ENCODE measurements at regions not wholly inside any gene's neighbourhood (a gene's known extent, or its start where the extent isn't known, plus 50 kb on each side); places are given as distances from the start of the nearest gene placed in this dataset.

DNA sequence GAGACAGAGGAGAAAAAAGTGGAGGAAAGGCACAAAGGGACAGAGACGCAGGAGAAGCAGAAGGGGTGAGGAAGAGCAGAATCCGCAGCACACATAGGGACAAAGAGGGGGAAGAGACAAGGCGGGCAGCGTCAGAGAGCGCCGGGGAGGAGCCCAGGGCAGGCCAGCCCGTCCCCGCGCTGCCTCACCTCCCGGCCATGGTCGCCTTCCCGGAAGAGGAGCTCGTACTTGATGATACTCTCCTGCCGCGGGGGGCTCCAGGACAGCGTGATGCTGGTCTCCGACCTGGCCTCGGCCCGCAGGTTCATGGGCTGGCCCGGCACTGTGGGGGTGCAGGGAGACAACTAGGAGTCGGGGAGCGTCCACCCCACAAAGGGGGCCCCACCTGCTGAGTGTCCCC is 100.6 kb downstream of the PTPRS start:
- H2AFZ ChIP-seq (ENCODE audit: low read depth, low read length) = no peak overlapping the region
- H3K4ac ChIP-seq (ENCODE audit: low read depth in 1 of 2, low read length in 2 of 2) = no peak overlapping the region
- no peaks in the 10 kb centered on the region for H3K79me1 ChIP-seq (replicated peaks; ENCODE audit: low read length, poor library complexity, severe bottlenecking)
- no peak overlapping the region for H4K91ac ChIP-seq (ENCODE audit: low read length)
- H3K9me3 ChIP-seq (ENCODE audit: control insufficient read depth, low read length) = no peaks in the 10 kb centered on the region
- no peak overlapping the region for H3K23ac ChIP-seq (ENCODE audit: low read length in 2 of 2)
- H3K36me3 ChIP-seq (ENCODE audit: control insufficient read depth in 1 of 2, insufficient read depth in 2 of 2, low read depth in 1 of 2, low read length in 2 of 2) = peaks cover 41 to 55% of the 10 kb centered on the region in 2 experiments
- H3K27me3 ChIP-seq (ENCODE audit: control insufficient read depth in 1 of 2, insufficient read depth in 1 of 2, low read length in 2 of 2) = no peaks in the 10 kb centered on the region
- no peak overlapping the region for H2AK5ac ChIP-seq (ENCODE audit: low read length, severe bottlenecking)
- 94% methylated on average over 22 of the region's 22 CpGs for WGBS
- H2BK120ac ChIP-seq (ENCODE audit: low read depth, low read length) = no peak overlapping the region
- H2BK12ac ChIP-seq (ENCODE audit: low read length in 2 of 2) = no peak overlapping the region
- H3K18ac ChIP-seq (ENCODE audit: low read depth in 1 of 2, low read length in 2 of 2) = no peak overlapping the region
- H3K4me2 ChIP-seq (ENCODE audit: low read length, poor library complexity, severe bottlenecking) = no peak overlapping the region
- no peak overlapping the region for H3K4me3 ChIP-seq (ENCODE audit: insufficient read depth in 1 of 2, low read depth in 1 of 2, low read length in 2 of 2)
- no peaks in the 10 kb centered on the region for H3K4me1 ChIP-seq (ENCODE audit: control insufficient read depth, insufficient read depth, low read depth, low read length)
- no peak overlapping the region for H2BK5ac ChIP-seq (ENCODE audit: low read depth, low read length, poor library complexity, severe bottlenecking)
- H3K14ac ChIP-seq (ENCODE audit: low read length in 2 of 2) = no peak overlapping the region
- no peak overlapping the region for H2BK15ac ChIP-seq (ENCODE audit: low read depth, poor library complexity, severe bottlenecking)
- no peak for DNase-seq
- no peak overlapping the region for H3K9ac ChIP-seq (ENCODE audit: low read length)
- H4K8ac ChIP-seq (ENCODE audit: low read length) = no peak overlapping the region
- H3K27ac ChIP-seq (ENCODE audit: low read length, poor library complexity, severe bottlenecking) = no peak overlapping the region

DNA sequence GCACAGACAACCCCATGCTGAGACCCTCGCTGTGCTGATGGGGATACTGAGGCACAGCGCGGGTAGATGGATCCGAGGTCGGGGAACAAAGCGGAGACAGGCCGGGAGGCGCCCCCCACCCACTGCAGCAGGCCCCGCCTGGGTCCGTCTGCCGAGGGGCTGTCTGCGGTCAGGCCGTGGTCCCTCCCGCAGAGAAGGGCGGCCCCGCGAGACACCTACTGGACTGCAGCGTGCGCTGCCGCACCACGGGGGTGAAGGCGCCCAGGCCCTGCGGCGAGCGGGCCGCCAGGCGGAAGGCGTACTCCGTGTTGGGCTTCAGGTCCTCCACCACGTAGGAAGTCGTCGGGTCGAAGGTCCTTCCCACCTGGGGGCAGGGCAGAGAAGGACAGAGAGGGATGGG is 101.9 kb downstream of the PTPRS start:
- WGBS = 96% methylated on average over 33 of the region's 33 CpGs
- H3K9ac ChIP-seq (ENCODE audit: low read length) = no peak overlapping the region

GRCh38 chr19:5237939-5238480 is 102.6 kb downstream of the PTPRS start:
- H2BK5ac ChIP-seq (ENCODE audit: low read depth, low read length, poor library complexity, severe bottlenecking) = no peak overlapping the region
- no peaks in the 10 kb centered on the region for H3K79me1 ChIP-seq (replicated peaks; ENCODE audit: low read length, poor library complexity, severe bottlenecking)
- no peak overlapping the region for H3K4me2 ChIP-seq (ENCODE audit: low read length, poor library complexity, severe bottlenecking)
- no peak overlapping the region for H3K23ac ChIP-seq (ENCODE audit: low read length in 2 of 2)
- DNase-seq = no peak
- H3K36me3 ChIP-seq (ENCODE audit: control insufficient read depth in 1 of 2, insufficient read depth in 2 of 2, low read depth in 1 of 2, low read length in 2 of 2) = peaks cover 30 to 39% of the 10 kb centered on the region in 2 experiments
- no peak overlapping the region for H4K8ac ChIP-seq (ENCODE audit: low read length)
- no peak overlapping the region for H3K4ac ChIP-seq (ENCODE audit: low read depth in 1 of 2, low read length in 2 of 2)
- no peak overlapping the region for H2BK120ac ChIP-seq (ENCODE audit: low read depth, low read length)
- H2BK15ac ChIP-seq (ENCODE audit: low read depth, poor library complexity, severe bottlenecking) = no peak overlapping the region
- H4K91ac ChIP-seq (ENCODE audit: low read length) = peak overlapping the region; percentile 35
- H2AFZ ChIP-seq (ENCODE audit: low read depth, low read length) = no peak overlapping the region
- no peaks in the 10 kb centered on the region for H3K9me3 ChIP-seq (ENCODE audit: control insufficient read depth, low read length)
- H3K18ac ChIP-seq (ENCODE audit: low read depth in 1 of 2, low read length in 2 of 2) = no peak overlapping the region
- H2BK12ac ChIP-seq (ENCODE audit: low read length in 2 of 2) = no peak overlapping the region
- no peaks in the 10 kb centered on the region for H3K4me1 ChIP-seq (ENCODE audit: control insufficient read depth, insufficient read depth, low read depth, low read length)
- H3K9ac ChIP-seq (ENCODE audit: low read length) = no peak overlapping the region
- H3K27me3 ChIP-seq (ENCODE audit: control insufficient read depth in 1 of 2, insufficient read depth in 1 of 2, low read length in 2 of 2) = no peaks in the 10 kb centered on the region
- 96% methylated on average over 26 of the region's 26 CpGs for WGBS
- H3K14ac ChIP-seq (ENCODE audit: low read length in 2 of 2) = no peak overlapping the region
- no peak overlapping the region for H3K27ac ChIP-seq (ENCODE audit: low read length, poor library complexity, severe bottlenecking)
- H3K4me3 ChIP-seq (ENCODE audit: insufficient read depth in 1 of 2, low read depth in 1 of 2, low read length in 2 of 2) = no peak overlapping the region
- H2AK5ac ChIP-seq (ENCODE audit: low read length, severe bottlenecking) = no peak overlapping the region

More for the DNA sequence above, 101.9 kb downstream of the PTPRS start:
- Histone ChIP-seq H2AK5ac (ENCODE audit: low read length, severe bottlenecking) (no peak overlapping the region), H3K27me3 (ENCODE audit: control insufficient read depth in 1 of 2, insufficient read depth in 1 of 2, low read length in 2 of 2) (no peaks in the 10 kb centered on the region), H2AFZ (ENCODE audit: low read depth, low read length) (no peak overlapping the region), H3K79me1 (replicated peaks; ENCODE audit: low read length, poor library complexity, severe bottlenecking) (no peaks in the 10 kb centered on the region), H3K27ac (ENCODE audit: low read length, poor library complexity, severe bottlenecking) (no peak overlapping the region), H3K23ac (ENCODE audit: low read length in 2 of 2) (no peak overlapping the region), H2BK15ac (ENCODE audit: low read depth, poor library complexity, severe bottlenecking) (no peak overlapping the region), H2BK5ac (ENCODE audit: low read depth, low read length, poor library complexity, severe bottlenecking) (no peak overlapping the region), H2BK120ac (ENCODE audit: low read depth, low read length) (no peak overlapping the region), H3K4ac (ENCODE audit: low read depth in 1 of 2, low read length in 2 of 2) (no peak overlapping the region), H4K91ac (ENCODE audit: low read length) (no peak overlapping the region), H4K8ac (ENCODE audit: low read length) (no peak overlapping the region), H3K4me3 (ENCODE audit: insufficient read depth in 1 of 2, low read depth in 1 of 2, low read length in 2 of 2) (no peak overlapping the region), H3K9me3 (ENCODE audit: control insufficient read depth, low read length) (no peaks in the 10 kb centered on the region), H3K4me1 (ENCODE audit: control insufficient read depth, insufficient read depth, low read depth, low read length) (no peaks in the 10 kb centered on the region), H2BK12ac (ENCODE audit: low read length in 2 of 2) (no peak overlapping the region), H3K18ac (ENCODE audit: low read depth in 1 of 2, low read length in 2 of 2) (no peak overlapping the region), H3K14ac (ENCODE audit: low read length in 2 of 2) (no peak overlapping the region), H3K4me2 (ENCODE audit: low read length, poor library complexity, severe bottlenecking) (no peak overlapping the region), H3K36me3 (ENCODE audit: control insufficient read depth in 1 of 2, insufficient read depth in 2 of 2, low read depth in 1 of 2, low read length in 2 of 2) (peaks cover 33 to 45% of the 10 kb centered on the region in 2 experiments)
- no peak for DNase-seq

- Histone ChIP-seq H3K27ac (ENCODE audit: low read length, poor library complexity, severe bottlenecking) (no peak overlapping the region), H3K9me3 (ENCODE audit: control insufficient read depth, low read length) (no peaks in the 10 kb centered on the region), H2AK5ac (ENCODE audit: low read length, severe bottlenecking) (no peak overlapping the region), H2AFZ (ENCODE audit: low read depth, low read length) (no peak overlapping the region), H3K4me2 (ENCODE audit: low read length, poor library complexity, severe bottlenecking) (no peak overlapping the region), H4K91ac (ENCODE audit: low read length) (no peak overlapping the region), H4K8ac (ENCODE audit: low read length) (no peak overlapping the region), H2BK120ac (ENCODE audit: low read depth, low read length) (no peak overlapping the region), H3K18ac (ENCODE audit: low read depth in 1 of 2, low read length in 2 of 2) (no peak overlapping the region), H3K27me3 (ENCODE audit: control insufficient read depth in 1 of 2, insufficient read depth in 1 of 2, low read length in 2 of 2) (no peaks in the 10 kb centered on the region), H2BK5ac (ENCODE audit: low read depth, low read length, poor library complexity, severe bottlenecking) (no peak overlapping the region), H3K14ac (ENCODE audit: low read length in 2 of 2) (no peak overlapping the region), H3K79me1 (replicated peaks; ENCODE audit: low read length, poor library complexity, severe bottlenecking) (no peaks in the 10 kb centered on the region), H3K23ac (ENCODE audit: low read length in 2 of 2) (no peak overlapping the region), H3K4me1 (ENCODE audit: control insufficient read depth, insufficient read depth, low read depth, low read length) (no peaks in the 10 kb centered on the region), H3K36me3 (ENCODE audit: control insufficient read depth in 1 of 2, insufficient read depth in 2 of 2, low read depth in 1 of 2, low read length in 2 of 2) (peaks cover 30 to 39% of the 10 kb centered on the region in 2 experiments), H3K4ac (ENCODE audit: low read depth in 1 of 2, low read length in 2 of 2) (no peak overlapping the region), H3K4me3 (ENCODE audit: insufficient read depth in 1 of 2, low read depth in 1 of 2, low read length in 2 of 2) (no peak overlapping the region), H2BK12ac (ENCODE audit: low read length in 2 of 2) (no peak overlapping the region), H3K9ac (ENCODE audit: low read length) (no peak overlapping the region), H2BK15ac (ENCODE audit: low read depth, poor library complexity, severe bottlenecking) (no peak overlapping the region)
- 97% methylated on average over 29 of the region's 35 CpGs for WGBS
- no peak for DNase-seq
These were observed 103.3 kb downstream of the PTPRS start for GRCh38 chr19:5237190-5237780.

Measured in mesenchymal stem cell (in vitro differentiated cells and primary cell).